GM23248 (cell line): ENCODE measurements at regions not wholly inside any gene's neighbourhood (a gene's known extent, or its start where the extent isn't known, plus 50 kb on each side); places are given as distances from the start of the nearest gene placed in this dataset.

Experiments used
- DNase-seq: peaks from one replicate; pipeline ENCODE4 v3.0.0-alpha.2; 2015
- H2AFZ ChIP-seq: fragments of 200-600 bp; sonication (generic); 2 replicates; pipeline ENCODE4 v1.6.1; 2016; ENCODE audit warnings: antibody characterized with exemption
- H3F3A ChIP-seq: fragments of 200-600 bp; sonication (generic); 2 replicates; pipeline ENCODE4 v1.6.1; 2016; ENCODE audit warnings: mild to moderate bottlenecking, antibody characterized with exemption, mixed run types; ENCODE audit not compliant: insufficient read depth
- H3K27ac ChIP-seq: fragments of 200-600 bp; sonication (generic); 2 replicates; pipeline ENCODE4 v1.5.1; 2016; ENCODE audit warnings: mild to moderate bottlenecking
- H3K27me3 ChIP-seq: fragments of 200-600 bp; sonication (generic); replicated peaks from 2 replicates; pipeline ENCODE4 v1.6.1; 2016; ENCODE audit warnings: mild to moderate bottlenecking; ENCODE audit not compliant: insufficient read depth
- H3K36me3 ChIP-seq: fragments of 200-600 bp; sonication (generic); 2 replicates; pipeline ENCODE4 v1.6.1; 2016; ENCODE audit warnings: low read depth, mild to moderate bottlenecking
- H3K4me1 ChIP-seq: fragments of 200-600 bp; sonication (generic); 2 replicates; pipeline ENCODE4 v1.6.1; 2016; ENCODE audit warnings: mild to moderate bottlenecking; ENCODE audit not compliant: insufficient read depth
- H3K4me2 ChIP-seq: fragments of 200-600 bp; sonication (generic); one replicate; pipeline ENCODE4 v1.6.1; 2016; ENCODE audit warnings: mild to moderate bottlenecking; ENCODE audit not compliant: unreplicated experiment
- H3K4me3 ChIP-seq: fragments of 200-600 bp; sonication (generic); 2 replicates; pipeline ENCODE4 v1.5.1; 2016; ENCODE audit warnings: mild to moderate bottlenecking
- H3K79me2 ChIP-seq: fragments of 200-600 bp; sonication (generic); 2 replicates; pipeline ENCODE4 v1.6.1; 2016; ENCODE audit warnings: mild to moderate bottlenecking; ENCODE audit not compliant: insufficient read depth
- H3K9ac ChIP-seq: fragments of 200-600 bp; sonication (generic); 2 replicates; pipeline ENCODE4 v1.6.1; 2016; ENCODE audit warnings: mild to moderate bottlenecking
- H3K9me2 ChIP-seq: fragments of 200-600 bp; sonication (generic); 2 replicates; pipeline ENCODE4 v1.6.1; 2016; ENCODE audit warnings: mixed run types, mild to moderate bottlenecking, moderate library complexity; ENCODE audit not compliant: insufficient read depth
- H3K9me3 ChIP-seq: fragments of 200-600 bp; sonication (generic); one replicate; pipeline ENCODE4 v1.6.1; 2017; ENCODE audit warnings: low read depth
- H4K20me1 ChIP-seq: fragments of 200-600 bp; sonication (generic); 2 replicates; pipeline ENCODE4 v1.6.0; 2016; ENCODE audit not compliant: insufficient read depth
- EZH2 ChIP-seq: fragments of 200-600 bp; sonication (generic); IDR thresholded peaks from 2 replicates; pipeline ENCODE4 v1.6.1; 2018; ENCODE audit warnings: antibody characterized with exemption, mild to moderate bottlenecking; ENCODE audit not compliant: insufficient read depth, poor library complexity, severe bottlenecking
- EZH2phosphoT487 ChIP-seq: fragments of 200-600 bp; sonication (generic); IDR thresholded peaks from 2 replicates; pipeline ENCODE4 v1.6.1; 2018; ENCODE audit warnings: antibody characterized with exemption, moderate library complexity, mild to moderate bottlenecking, low read depth; ENCODE audit not compliant: insufficient read depth
- WGBS, 2 experiments: methylation state at CpG; one replicate each; pipeline ENCODE4 v1.1.6; 2015 to 2017; ENCODE audit warnings: low lambda C conversion rate in 2 of 2, low coverage in 1 of 2; ENCODE audit errors: missing lambda C conversion rate in 2 of 2; 5-methylcytosine and 5-hydroxymethylcytosine counted together
- in situ Hi-C: fragments of 300-500 bp; cut with MboI; formaldehyde crosslinking; loops from 2 replicates; pipeline ENCODE4 v1.15.0; 2020

- no peak for DNase-seq
- no peak overlapping the region for H3K9ac ChIP-seq
- no peaks in the 10 kb centered on the region for H3K9me3 ChIP-seq
- no peak overlapping the region for H3K4me3 ChIP-seq
- H3K9me2 ChIP-seq: no peaks in the 10 kb centered on the region
- H3K27me3 ChIP-seq: no peaks in the 10 kb centered on the region
- no peaks in the 10 kb centered on the region for H3F3A ChIP-seq
- no peaks in the 10 kb centered on the region for H4K20me1 ChIP-seq
- in situ Hi-C loops: no loop called here
- no peaks in the 10 kb centered on the region for H3K36me3 ChIP-seq
- no peak overlapping the region for H3K4me2 ChIP-seq
- H3K4me1 ChIP-seq: no peaks in the 10 kb centered on the region
- H3K27ac ChIP-seq: no peak overlapping the region
- no peak overlapping the region for H2AFZ ChIP-seq
- TF ChIP-seq EZH2phosphoT487 (no peak), EZH2 (no peak)
- 14 to 20% methylated on average over 1 of the region's 1 CpG for WGBS, 2 experiments
- H3K79me2 ChIP-seq: no peaks in the 10 kb centered on the region
Measured at GRCh38 chr3:68186733-68187132, 532.3 kb upstream of the SUCLG2 start.

GRCh38 chr3:68176600-68176999, 522.2 kb upstream of the SUCLG2 start:
- H4K20me1 ChIP-seq: no peaks in the 10 kb centered on the region

GRCh38 chr3:68173012-68173634, 518.7 kb upstream of the SUCLG2 start:
- WGBS, 2 experiments: 14 to 23% methylated on average over 3 of the region's 3 CpGs
- no peaks in the 10 kb centered on the region for H3K9me2 ChIP-seq
- H4K20me1 ChIP-seq: no peaks in the 10 kb centered on the region
- no peak overlapping the region for H3K4me3 ChIP-seq
- TF ChIP-seq EZH2 (no peak), EZH2phosphoT487 (no peak)
- H3K27ac ChIP-seq: no peak overlapping the region
- no peak overlapping the region for H3K4me2 ChIP-seq
- H3K9ac ChIP-seq: no peak overlapping the region
- H2AFZ ChIP-seq: no peak overlapping the region
- DNase-seq: no peak
- no peaks in the 10 kb centered on the region for H3F3A ChIP-seq
- no peaks in the 10 kb centered on the region for H3K27me3 ChIP-seq
- no peaks in the 10 kb centered on the region for H3K79me2 ChIP-seq
- in situ Hi-C loops: no loop called here
- no peaks in the 10 kb centered on the region for H3K9me3 ChIP-seq
- H3K4me1 ChIP-seq: no peaks in the 10 kb centered on the region
- no peaks in the 10 kb centered on the region for H3K36me3 ChIP-seq

More at GRCh38 chr3:68176600-68176999, 522.2 kb upstream of the SUCLG2 start:
- no peak for DNase-seq
- Histone ChIP-seq H3K27me3 (no peaks in the 10 kb centered on the region), H3K9ac (no peak overlapping the region), H3K4me1 (no peaks in the 10 kb centered on the region), H3K9me3 (no peaks in the 10 kb centered on the region), H3K9me2 (no peaks in the 10 kb centered on the region), H3F3A (no peaks in the 10 kb centered on the region), H2AFZ (no peak overlapping the region), H3K27ac (no peak overlapping the region), H3K36me3 (no peaks in the 10 kb centered on the region), H3K79me2 (no peaks in the 10 kb centered on the region), H3K4me3 (no peak overlapping the region), H3K4me2 (no peak overlapping the region)
- in situ Hi-C loops: no loop called here
- TF ChIP-seq EZH2phosphoT487 (no peak), EZH2 (no peak)
- WGBS, 2 experiments: 0 to 3% methylated on average over 1 of the region's 1 CpG

GRCh38 chr3:68172039-68172438, 517.6 kb upstream of the SUCLG2 start:
- no peak overlapping the region for H2AFZ ChIP-seq
- WGBS, 2 experiments: 9 to 11% methylated on average over 2 of the region's 2 CpGs

More at GRCh38 chr3:68172039-68172438, 517.6 kb upstream of the SUCLG2 start:
- Histone ChIP-seq H3K27ac (no peak overlapping the region), H3K9ac (no peak overlapping the region), H3K79me2 (no peaks in the 10 kb centered on the region), H3K4me3 (no peak overlapping the region), H3F3A (no peaks in the 10 kb centered on the region), H3K9me2 (no peaks in the 10 kb centered on the region), H3K36me3 (no peaks in the 10 kb centered on the region), H3K9me3 (no peaks in the 10 kb centered on the region), H3K4me1 (no peaks in the 10 kb centered on the region), H4K20me1 (no peaks in the 10 kb centered on the region), H3K4me2 (no peak overlapping the region), H3K27me3 (no peaks in the 10 kb centered on the region)
- DNase-seq: no peak
- TF ChIP-seq EZH2 (no peak), EZH2phosphoT487 (no peak)
- in situ Hi-C loops: no loop called here
